Endothelial cell of umbilical vein (primary cell): ENCODE measurements at regions not wholly inside any gene's neighbourhood (a gene's known extent, or its start where the extent isn't known, plus 50 kb on each side); places are given as distances from the start of the nearest gene placed in this dataset.

Source experiments
- BruUV-seq: library from RNA; stranded (reverse); fragments of 400-500 nt; replicated peaks from 2 replicates; lab custom pipeline; 2021; lab: Mats Ljungman, UMichigan
- CTCF ChIA-PET: fragments of 300-600, 350-600 bp; sonication (Branson Sonifier 250); formaldehyde crosslinking; loops from one replicate; lab custom pipeline; 2021; ENCODE audit warnings: antibody characterized with exemption, inconsistent platforms; lab: Charles Lee
- POLR2A ChIA-PET: fragments of 300-600, 350-600 bp; sonication (Branson Sonifier 250); formaldehyde crosslinking; loops from one replicate; lab custom pipeline; 2021; ENCODE audit warnings: antibody characterized with exemption, inconsistent platforms; lab: Charles Lee
- DNase-seq: peaks from one replicate; pipeline ENCODE4 v3.0.0-alpha.2; 2011; ENCODE audit warnings: low read depth, low spot score
- FAIRE-seq: peaks from 2 replicates; lab custom pipeline; 2011; peaks lifted over from hg19 to GRCh38; lab: Jason Lieb, UNC
- H2AFZ ChIP-seq: 2 replicates; pipeline ENCODE4 v1.6.0; 2012; ENCODE audit warnings: low read depth, low read length, control low read depth, inconsistent platforms
- H3K27ac ChIP-seq: 2 replicates; pipeline ENCODE4 v1.5.1; 2011; ENCODE audit warnings: low read depth, mild to moderate bottlenecking, control low read depth, low read length, moderate library complexity; ENCODE audit not compliant: insufficient read depth
- H3K27me3 ChIP-seq, 2 experiments: 2 replicates each; pipeline versions ENCODE4 v1.6.0 to v1.6.1; 2011; ENCODE audit warnings: low read length in 2 of 2, mixed read lengths in 1 of 2; ENCODE audit not compliant: control insufficient read depth in 2 of 2, insufficient read depth in 2 of 2
- H3K36me3 ChIP-seq, 2 experiments: 2 replicates in 1 of 2; 3 replicates in 1 of 2; pipeline ENCODE4 v1.5.1; 2011; ENCODE audit warnings: low read length in 2 of 2, mild to moderate bottlenecking in 1 of 2, moderate library complexity in 1 of 2; ENCODE audit not compliant: control insufficient read depth in 2 of 2, insufficient read depth in 2 of 2; ENCODE audit errors: extremely low read depth in 1 of 2
- H3K4me1 ChIP-seq: 3 replicates; pipeline ENCODE4 v1.5.1; 2011; ENCODE audit warnings: mild to moderate bottlenecking, low read length; ENCODE audit not compliant: control insufficient read depth, insufficient read depth; ENCODE audit errors: extremely low read depth
- H3K4me2 ChIP-seq: 2 replicates; pipeline ENCODE4 v1.6.1; 2011; ENCODE audit warnings: low read length, control low read depth, mixed read lengths; ENCODE audit not compliant: insufficient read depth
- H3K4me3 ChIP-seq, 3 experiments: fragments of 200-600 bp in 1 of 3; sonication (generic), shearing (Covaris generic) in 1 of 3; replicated peaks in 1 of 3; 2 replicates each; pipeline ENCODE4 v1.5.1; 2011 to 2016; ENCODE audit warnings: control low read depth in 3 of 3, low read length in 3 of 3, mild to moderate bottlenecking in 2 of 3, inconsistent platforms in 1 of 3, low read depth in 1 of 3, moderate library complexity in 1 of 3; ENCODE audit not compliant: insufficient read depth in 1 of 3
- H3K79me2 ChIP-seq: 2 replicates; pipeline ENCODE4 v1.6.0; 2012; ENCODE audit warnings: low read length, inconsistent platforms; ENCODE audit not compliant: control insufficient read depth, insufficient read depth
- H3K9ac ChIP-seq: replicated peaks from 2 replicates; pipeline ENCODE3; 2011; ENCODE audit warnings: low read length, control low read depth; ENCODE audit not compliant: insufficient read depth; ENCODE audit errors: extremely low read depth
- H3K9me1 ChIP-seq: replicated peaks from 3 replicates; pipeline ENCODE4 v1.6.0; 2011; ENCODE audit warnings: mild to moderate bottlenecking, low read length; ENCODE audit not compliant: control insufficient read depth, insufficient read depth; ENCODE audit errors: extremely low read depth
- H3K9me3 ChIP-seq: replicated peaks from 2 replicates; pipeline ENCODE4 v1.5.1; 2012; ENCODE audit warnings: low read length, inconsistent platforms; ENCODE audit not compliant: control insufficient read depth, insufficient read depth
- H4K20me1 ChIP-seq: replicated peaks from 2 replicates; pipeline ENCODE3; 2011; ENCODE audit warnings: mild to moderate bottlenecking, low read length; ENCODE audit not compliant: control insufficient read depth, insufficient read depth; ENCODE audit errors: extremely low read depth
- EZH2 ChIP-seq: IDR thresholded peaks from 2 replicates; pipeline ENCODE4 v1.6.1; 2012; ENCODE audit warnings: borderline replicate concordance, low read depth, mild to moderate bottlenecking, moderate library complexity, low read length, inconsistent platforms; ENCODE audit not compliant: severe bottlenecking
- FOS ChIP-seq: IDR thresholded peaks from 2 replicates; pipeline ENCODE4 v1.6.1; 2011; ENCODE audit warnings: mild to moderate bottlenecking, low read length, moderate library complexity, borderline replicate concordance; ENCODE audit not compliant: insufficient read depth
- GATA2 ChIP-seq: IDR thresholded peaks from 2 replicates; pipeline ENCODE4 v1.7.0; 2011; ENCODE audit warnings: low read depth, mild to moderate bottlenecking, moderate library complexity, mixed read lengths, low read length; ENCODE audit not compliant: insufficient read length, insufficient read depth
- JUN ChIP-seq: IDR thresholded peaks from 2 replicates; pipeline ENCODE4 v1.6.1; 2011; ENCODE audit warnings: borderline replicate concordance, low read depth; ENCODE audit not compliant: insufficient read length, insufficient read depth
- MAX ChIP-seq: IDR thresholded peaks from 2 replicates; pipeline ENCODE4 v1.6.1; 2011; ENCODE audit not compliant: insufficient read depth, insufficient read length
- MYC ChIP-seq: IDR thresholded peaks from one replicate; pipeline ENCODE4 v1.6.1; 2011; ENCODE audit warnings: mild to moderate bottlenecking, low read depth, low read length
- POLR2A ChIP-seq: IDR thresholded peaks from 2 replicates; pipeline ENCODE4 v1.6.1; 2012; ENCODE audit warnings: low read depth, mild to moderate bottlenecking, control low read depth, low read length
- POLR2AphosphoS5 ChIP-seq: IDR thresholded peaks from 2 replicates; pipeline ENCODE4 v1.6.1; 2012; ENCODE audit warnings: low read depth, mild to moderate bottlenecking, control low read depth, low read length, moderate library complexity; ENCODE audit not compliant: insufficient read depth
- dilution Hi-C: fragments of 300-500 bp; cut with MboI; formaldehyde crosslinking; loops from one replicate; pipeline ENCODE4 v1.15.0; 2019; ENCODE audit warnings: low sequenced_read_pairs; ENCODE audit not compliant: extremely low pct_ligation_motif_present
- intact Hi-C: fragments of 100-400 bp; cut with micrococcal nuclease; formaldehyde crosslinking; loops from one replicate; pipeline ENCODE4 v1.10.0; 2022
- TF ChIP-seq, protein P1 (sequence below), 2 donors: IDR thresholded peaks; 1 replicate in 1 of 2; 2 replicates in 1 of 2; pipeline ENCODE4 v1.5.1; 2011; ENCODE audit warnings: low read length in 2 of 2, mild to moderate bottlenecking in 2 of 2, moderate library complexity in 2 of 2, control low read depth in 1 of 2, inconsistent platforms in 1 of 2, low read depth in 1 of 2; ENCODE audit not compliant: insufficient read depth in 1 of 2; ENCODE audit errors: extremely low read depth in 1 of 2

- ChIA-PET POLR2A (no interaction called here), CTCF (interaction anchor here (0.7 kb wide), 1 partner anchor 457 kb away, joined by 3 read pairs; no protein-coding TSS in a partner anchor)
- no peaks in the 10 kb centered on the region for H3K4me1 ChIP-seq
- H3K9me3 ChIP-seq = no peaks in the 10 kb centered on the region
- DNase-seq = no peak
- no peak overlapping the region for H2AFZ ChIP-seq
- intact Hi-C loops = no loop called here
- no peak overlapping the region for H3K9ac ChIP-seq
- no peaks in the 10 kb centered on the region for H3K79me2 ChIP-seq
- FAIRE-seq = no peak
- TF ChIP-seq FOS (no peak), EZH2 (no peak), POLR2AphosphoS5 (no peak), MYC (no peak), JUN (no peak), GATA2 (no peak), POLR2A (no peak), MAX (no peak)
- TF ChIP-seq, protein P1, sequence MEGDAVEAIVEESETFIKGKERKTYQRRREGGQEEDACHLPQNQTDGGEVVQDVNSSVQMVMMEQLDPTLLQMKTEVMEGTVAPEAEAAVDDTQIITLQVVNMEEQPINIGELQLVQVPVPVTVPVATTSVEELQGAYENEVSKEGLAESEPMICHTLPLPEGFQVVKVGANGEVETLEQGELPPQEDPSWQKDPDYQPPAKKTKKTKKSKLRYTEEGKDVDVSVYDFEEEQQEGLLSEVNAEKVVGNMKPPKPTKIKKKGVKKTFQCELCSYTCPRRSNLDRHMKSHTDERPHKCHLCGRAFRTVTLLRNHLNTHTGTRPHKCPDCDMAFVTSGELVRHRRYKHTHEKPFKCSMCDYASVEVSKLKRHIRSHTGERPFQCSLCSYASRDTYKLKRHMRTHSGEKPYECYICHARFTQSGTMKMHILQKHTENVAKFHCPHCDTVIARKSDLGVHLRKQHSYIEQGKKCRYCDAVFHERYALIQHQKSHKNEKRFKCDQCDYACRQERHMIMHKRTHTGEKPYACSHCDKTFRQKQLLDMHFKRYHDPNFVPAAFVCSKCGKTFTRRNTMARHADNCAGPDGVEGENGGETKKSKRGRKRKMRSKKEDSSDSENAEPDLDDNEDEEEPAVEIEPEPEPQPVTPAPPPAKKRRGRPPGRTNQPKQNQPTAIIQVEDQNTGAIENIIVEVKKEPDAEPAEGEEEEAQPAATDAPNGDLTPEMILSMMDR (IDR thresholded peaks at IDR 0.05; ENCODE audit: extremely low read depth in 1 of 2, insufficient read depth in 1 of 2, low read depth in 1 of 2, low read length in 2 of 2) = no peak
- H4K20me1 ChIP-seq = no peaks in the 10 kb centered on the region
- no peaks in the 10 kb centered on the region for H3K27me3 ChIP-seq
- H3K36me3 ChIP-seq = no peaks in the 10 kb centered on the region
- H3K4me3 ChIP-seq = no peak overlapping the region
- no peaks in the 10 kb centered on the region for H3K9me1 ChIP-seq
- dilution Hi-C loops = no loop called here
- H3K4me2 ChIP-seq = no peak overlapping the region
- no TSS peak for BruUV-seq
- H3K27ac ChIP-seq = no peak overlapping the region
These were observed 146.6 kb upstream of the PDE1C start for GRCh38 chr7:32216759-32217158.
